ENCODE measurements at regions not wholly inside any gene's neighbourhood (a gene's known extent, or its start where the extent isn't known, plus 50 kb on each side); places are given as distances from the start of the nearest gene placed in this dataset.
"Not testable (repeated sequence)": the region's sequence is repeated elsewhere in the genome, so short reads cannot be mapped to it uniquely, and the experiment has no call there.

DNA sequence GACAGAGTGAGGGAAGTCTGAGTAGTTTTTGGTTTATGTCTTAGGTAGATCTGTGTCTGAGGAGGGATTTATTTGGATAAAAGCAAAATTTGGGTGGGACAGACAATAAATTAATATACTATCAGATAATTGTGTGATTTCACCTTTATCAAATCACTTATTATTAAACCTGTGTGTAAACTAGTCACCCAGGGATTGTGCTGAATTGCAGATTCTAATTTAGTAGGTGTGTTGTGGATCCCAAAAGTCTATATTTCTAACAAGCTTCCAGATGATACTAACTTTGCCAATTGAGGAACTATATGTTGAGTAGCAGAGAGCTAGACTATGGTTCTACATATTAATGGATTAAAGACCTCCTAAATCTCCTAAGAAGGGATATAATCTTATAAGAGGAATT is 978.5 kb upstream of the FBXO33 start:
- DNase-seq (ENCODE audit: extremely low read depth in 1 of 2, low read depth in 1 of 2): no peak

DNA sequence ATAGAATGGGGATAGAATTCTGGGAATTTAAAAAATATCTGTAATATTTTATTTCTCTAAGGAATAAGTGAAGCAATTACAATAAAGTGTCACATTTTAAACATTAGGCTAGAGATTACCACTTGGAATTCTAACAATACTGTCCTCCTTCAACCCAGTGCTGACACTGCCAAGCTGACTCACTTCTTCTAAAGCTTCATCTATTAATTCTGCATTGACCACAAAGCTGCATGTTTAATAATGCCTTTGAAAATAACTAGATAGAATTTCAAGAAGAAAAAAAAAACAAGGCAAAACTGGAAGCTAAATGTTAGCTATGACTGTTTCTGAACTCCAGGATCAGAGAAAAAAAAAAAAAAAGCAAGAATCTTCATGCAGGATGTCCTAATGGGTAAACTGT is 970.7 kb upstream of the FBXO33 start:
- DNase-seq (ENCODE audit: extremely low read depth in 1 of 2, low read depth in 1 of 2): no peak

DNA sequence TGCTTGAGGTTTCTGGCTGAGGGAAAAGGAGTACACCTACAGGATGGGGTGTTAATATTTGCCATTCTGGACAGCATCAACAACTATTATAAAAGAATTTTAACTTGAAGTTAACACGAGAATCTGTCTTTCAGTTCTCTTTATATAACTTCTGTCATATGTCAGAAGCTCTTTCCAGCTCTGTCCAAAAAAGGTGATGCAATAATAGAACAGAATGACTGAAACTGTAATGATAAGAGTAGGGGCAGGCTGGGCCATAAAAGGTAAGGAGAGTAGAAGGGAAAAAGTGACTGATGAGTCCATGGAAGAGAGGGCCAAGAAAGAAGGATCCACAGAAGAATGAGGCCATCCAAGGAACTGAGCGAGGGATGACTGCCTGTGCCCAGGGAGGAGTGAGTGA is 966.7 kb upstream of the FBXO33 start:
- no peak for DNase-seq (ENCODE audit: extremely low read depth in 1 of 2, low read depth in 1 of 2)

DNA sequence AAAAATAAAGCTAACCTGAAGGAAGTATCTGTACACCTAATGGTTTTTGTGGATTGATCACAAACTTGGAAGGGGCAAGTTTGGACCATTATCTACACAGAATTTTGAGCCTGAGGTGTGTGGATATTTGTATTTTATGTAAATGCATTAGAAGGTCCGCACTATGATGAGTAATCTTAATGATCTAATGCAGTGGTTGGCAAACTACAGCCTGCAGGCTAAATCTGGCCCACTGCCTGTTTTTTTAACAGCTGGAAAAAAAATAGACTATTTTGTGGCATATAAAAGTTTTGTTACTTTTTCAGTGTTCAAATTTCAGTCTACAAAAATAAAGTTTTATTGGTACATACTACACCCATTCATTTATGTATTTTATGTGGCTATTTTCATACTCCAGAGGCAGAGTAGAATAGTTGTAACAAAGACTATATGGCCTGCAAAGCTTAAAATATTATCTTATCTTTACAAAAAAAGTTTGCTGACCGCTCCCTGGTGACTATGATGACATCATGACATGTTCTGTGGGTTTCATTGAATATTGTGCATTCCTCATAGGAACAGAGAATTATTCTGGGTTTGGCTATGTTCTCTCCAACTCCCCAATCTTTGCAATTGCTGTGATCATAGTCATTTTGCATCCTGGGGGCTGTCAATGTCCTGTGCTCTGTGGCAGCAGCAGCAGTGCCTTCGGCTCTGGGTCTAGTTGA is 962.6 kb upstream of the FBXO33 start:
- DNase-seq (ENCODE audit: extremely low read depth in 1 of 2, low read depth in 1 of 2): no peak

DNA sequence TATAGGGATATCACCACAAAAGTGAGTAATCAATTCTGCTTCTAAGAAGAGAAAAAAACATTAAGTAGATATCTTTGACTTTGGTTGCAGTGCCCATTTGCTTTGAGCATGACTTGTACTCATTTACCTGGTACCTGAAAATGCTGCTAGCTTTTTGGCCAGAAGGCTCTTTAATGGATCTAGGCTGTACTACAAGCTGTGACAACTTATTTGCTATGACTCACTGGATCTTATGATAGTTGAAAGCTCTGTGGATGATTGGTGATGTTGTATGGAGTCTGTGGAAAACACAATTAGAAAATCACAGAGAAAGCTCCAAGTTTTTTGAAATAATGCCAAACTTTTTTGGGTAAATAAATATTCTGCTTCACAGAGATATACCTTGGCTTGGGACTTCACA is 960.9 kb upstream of the FBXO33 start:
- DNase-seq (ENCODE audit: extremely low read depth in 1 of 2, low read depth in 1 of 2): no peak

DNA sequence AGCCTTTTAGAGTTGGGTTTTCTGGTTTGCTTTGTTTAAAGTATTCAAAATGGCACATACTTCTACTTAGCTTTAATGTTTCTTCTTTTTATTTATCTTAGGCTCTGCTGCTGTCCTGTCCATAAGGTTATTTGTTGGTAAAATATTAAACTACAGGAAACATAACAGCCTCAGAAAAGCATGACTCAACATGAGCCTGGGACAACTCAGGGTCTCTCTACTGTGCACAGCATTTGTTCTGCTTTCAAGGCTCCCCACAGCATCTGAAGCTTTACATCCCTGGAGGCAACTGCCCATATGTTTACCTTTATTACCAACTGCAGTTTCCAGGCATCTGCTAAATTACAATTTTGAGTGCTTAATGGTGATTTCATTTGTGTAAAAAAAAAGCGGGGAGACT is 954.2 kb upstream of the FBXO33 start:
- no peak for DNase-seq (ENCODE audit: extremely low read depth in 1 of 2, low read depth in 1 of 2)

DNA sequence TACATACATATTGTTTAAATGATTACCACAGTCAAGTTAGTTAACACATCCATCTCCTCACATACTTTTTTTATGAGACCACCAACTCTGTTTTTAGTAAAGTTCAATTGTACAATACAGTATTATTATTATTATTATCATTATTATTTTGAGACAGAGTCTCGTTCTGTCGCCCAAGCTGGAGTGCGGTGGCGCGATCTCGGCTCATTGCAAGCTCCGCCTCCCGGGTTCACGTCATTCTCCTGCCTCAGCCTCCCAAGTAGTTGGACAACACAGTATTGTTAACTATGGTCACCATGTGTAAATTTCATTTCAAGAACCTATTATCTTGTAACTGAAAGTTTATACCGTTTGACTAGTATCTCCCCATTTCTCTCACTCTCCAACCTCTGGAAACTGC is 942.0 kb upstream of the FBXO33 start:
- DNase-seq (ENCODE audit: extremely low read depth in 1 of 2, low read depth in 1 of 2): no peak

DNA sequence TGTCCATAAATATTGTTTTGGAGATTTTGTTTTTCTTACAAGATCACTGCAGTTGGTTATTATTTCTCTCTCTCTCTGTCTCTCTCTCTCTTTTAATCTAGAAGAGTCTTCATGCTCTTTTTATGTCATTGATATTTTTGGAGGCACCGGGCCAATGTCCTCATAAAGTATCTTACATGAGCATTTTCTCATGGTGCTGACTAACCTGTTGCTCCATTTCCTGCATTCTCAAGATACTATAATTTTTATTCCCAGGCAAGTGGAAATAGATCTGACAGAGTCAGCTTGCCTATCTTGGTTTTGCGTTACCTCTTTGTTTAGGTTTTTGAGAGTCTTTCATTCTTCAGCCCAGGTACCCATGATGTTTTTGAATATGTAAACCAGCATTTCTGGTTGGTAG is 938.8 kb upstream of the FBXO33 start:
- DNase-seq (ENCODE audit: extremely low read depth in 1 of 2, low read depth in 1 of 2): no peak

DNA sequence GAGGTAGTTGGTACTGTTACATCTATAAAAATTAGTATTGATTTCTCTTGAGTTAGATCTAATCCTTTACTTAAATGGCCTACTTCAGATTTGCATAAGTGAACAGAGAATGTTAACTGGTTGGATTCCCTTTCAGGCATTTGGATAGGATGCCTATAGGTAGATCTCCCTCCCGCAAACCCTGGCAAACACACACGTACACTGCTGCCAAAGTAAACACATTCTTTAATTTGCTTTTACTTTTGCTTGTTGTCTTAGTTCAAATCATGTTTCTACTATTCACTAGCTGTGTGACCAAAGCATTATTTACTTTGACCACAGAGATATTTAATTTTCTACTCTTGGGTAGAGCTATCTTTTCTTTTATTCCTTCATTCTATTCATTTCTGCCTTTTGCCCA is 936.1 kb upstream of the FBXO33 start:
- no peak for DNase-seq (ENCODE audit: extremely low read depth in 1 of 2, low read depth in 1 of 2)

DNA sequence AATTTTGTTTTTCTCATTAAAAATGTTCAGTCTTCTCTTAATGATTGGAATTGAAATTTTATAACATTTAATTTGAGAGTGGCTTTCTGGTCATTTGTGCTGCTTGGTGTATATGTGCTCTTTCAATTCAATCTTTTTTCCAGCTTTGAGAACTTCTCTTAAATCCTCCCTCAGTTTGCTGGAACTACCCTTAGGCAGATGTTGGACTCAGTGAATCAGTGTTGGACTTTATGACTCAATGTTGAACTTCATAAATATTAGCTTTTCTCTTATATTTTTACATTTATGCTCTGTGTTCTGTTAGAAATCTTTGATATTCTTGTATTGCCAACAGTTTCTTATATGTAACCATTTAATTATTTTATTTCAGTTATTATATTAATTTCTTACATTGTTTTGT is 935.5 kb upstream of the FBXO33 start:
- DNase-seq (ENCODE audit: extremely low read depth in 1 of 2, low read depth in 1 of 2): no peak

DNA sequence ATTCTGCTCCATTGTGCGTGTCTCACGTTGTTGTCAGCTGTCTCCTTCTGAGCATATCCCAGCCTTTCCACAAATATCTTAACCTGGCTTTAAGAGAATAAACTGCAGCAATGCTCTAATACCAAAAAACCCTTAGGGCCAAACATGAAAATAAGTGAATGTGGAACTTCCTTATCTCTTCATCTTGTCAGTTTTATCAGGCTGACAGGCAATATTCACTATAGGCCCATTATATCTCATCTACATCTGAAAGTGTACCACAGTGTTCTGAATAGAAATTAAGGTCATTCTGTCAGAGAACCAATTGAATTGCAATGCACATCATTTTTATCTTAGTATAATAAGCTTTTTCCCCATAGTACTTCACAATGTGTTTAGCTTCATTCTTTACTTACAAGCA is 933.1 kb upstream of the FBXO33 start:
- no peak for DNase-seq (ENCODE audit: extremely low read depth in 1 of 2, low read depth in 1 of 2)

DNA sequence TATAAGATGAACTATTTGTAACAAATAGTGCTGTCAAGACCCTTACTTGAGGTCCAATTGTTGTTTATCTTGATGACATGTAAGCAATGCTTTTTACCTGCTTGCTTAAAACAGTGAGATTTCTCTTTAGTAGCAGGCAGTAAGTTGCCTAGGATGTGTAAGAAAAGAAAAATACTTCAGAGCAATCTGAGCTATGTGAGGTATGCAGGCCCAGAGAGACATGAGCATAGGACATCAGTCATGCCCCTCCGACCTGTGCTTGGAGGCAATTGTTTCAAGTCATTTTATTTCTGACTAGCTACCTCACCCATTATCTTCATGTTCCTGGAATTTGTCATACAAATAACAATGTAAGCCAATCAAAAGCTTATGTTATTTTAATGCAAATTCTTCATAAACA is 930.6 kb upstream of the FBXO33 start:
- no peak for DNase-seq (ENCODE audit: extremely low read depth in 1 of 2, low read depth in 1 of 2)

DNA sequence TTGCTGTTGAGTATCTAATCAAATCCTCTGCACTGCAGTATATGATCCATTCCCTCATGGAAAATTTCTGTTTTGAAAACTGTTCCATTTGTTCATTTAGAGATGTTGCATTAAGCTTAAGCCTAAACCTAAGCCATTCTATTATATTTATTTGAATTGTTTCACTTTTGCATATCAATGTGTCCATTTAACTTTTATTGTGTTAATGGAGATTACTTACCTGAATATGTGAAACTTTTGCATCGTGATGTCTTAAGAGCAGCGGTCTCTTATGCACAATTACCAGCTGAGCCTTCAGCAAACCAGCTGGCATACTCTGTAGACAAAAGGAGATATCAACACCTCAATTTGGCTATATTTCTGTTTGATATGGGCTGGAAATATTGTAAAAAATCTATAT is 922.5 kb upstream of the FBXO33 start:
- no peak for DNase-seq (ENCODE audit: extremely low read depth in 1 of 2, low read depth in 1 of 2)

DNA sequence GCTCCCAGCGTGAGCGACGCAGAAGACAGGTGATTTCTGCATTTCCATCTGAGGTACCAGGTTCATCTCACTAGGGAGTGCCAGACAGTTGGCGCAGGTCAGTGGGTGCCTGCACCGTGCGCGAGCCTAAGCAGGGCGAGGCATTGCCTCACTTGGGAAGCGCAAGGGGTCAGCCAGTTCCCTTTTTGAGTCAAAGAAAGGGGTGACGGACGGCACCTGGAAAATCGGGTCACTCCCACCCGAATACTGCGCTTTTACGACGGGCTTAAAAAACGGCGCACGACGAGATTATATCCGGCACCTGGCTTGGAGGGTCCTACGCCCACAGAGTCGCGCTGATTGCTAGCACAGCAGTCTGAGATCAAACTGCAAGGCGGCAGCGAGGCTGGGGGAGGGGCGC is 915.9 kb upstream of the FBXO33 start:
- not testable (repeated sequence) for DNase-seq (ENCODE audit: extremely low read depth in 1 of 2, low read depth in 1 of 2)

DNA sequence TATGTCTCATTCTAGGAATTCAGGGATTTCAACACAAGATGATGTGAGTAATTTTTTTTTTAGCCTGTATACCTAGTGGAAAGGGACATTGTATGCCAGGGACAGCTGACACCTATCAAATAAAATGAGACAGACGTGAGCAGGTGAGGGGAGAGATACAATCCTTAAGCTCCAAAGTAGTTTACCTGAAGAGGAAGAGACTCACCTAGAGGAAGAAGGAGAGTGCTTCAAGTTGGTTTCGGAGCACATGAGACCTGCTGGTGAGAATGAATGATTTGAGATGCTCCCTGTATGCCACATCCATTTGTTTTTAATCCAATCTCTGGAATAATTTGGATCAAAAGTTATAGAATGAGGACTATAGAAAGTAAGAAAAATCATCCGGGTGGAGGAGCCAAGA is 915.4 kb upstream of the FBXO33 start:
- no peak for DNase-seq (ENCODE audit: extremely low read depth in 1 of 2, low read depth in 1 of 2)

DNA sequence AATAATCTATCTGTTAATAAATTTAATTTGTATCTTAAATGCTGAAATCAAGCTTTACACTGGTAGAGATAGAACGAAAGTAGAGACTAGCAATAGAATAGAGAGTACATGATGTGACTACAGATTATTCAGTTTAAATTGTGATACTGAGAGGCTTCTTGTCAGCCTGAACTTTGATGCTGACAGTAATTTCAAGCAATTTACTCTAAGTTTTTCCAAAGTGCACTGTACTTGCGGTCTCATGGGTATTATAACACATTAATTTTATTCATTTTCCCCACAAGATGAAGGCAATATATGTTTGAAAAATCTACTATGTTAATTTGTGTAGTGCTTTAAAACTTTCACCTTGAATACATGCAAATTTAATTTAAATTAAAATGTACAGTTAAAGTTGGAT is 914.0 kb upstream of the FBXO33 start:
- DNase-seq (ENCODE audit: extremely low read depth in 1 of 2, low read depth in 1 of 2): no peak

DNA sequence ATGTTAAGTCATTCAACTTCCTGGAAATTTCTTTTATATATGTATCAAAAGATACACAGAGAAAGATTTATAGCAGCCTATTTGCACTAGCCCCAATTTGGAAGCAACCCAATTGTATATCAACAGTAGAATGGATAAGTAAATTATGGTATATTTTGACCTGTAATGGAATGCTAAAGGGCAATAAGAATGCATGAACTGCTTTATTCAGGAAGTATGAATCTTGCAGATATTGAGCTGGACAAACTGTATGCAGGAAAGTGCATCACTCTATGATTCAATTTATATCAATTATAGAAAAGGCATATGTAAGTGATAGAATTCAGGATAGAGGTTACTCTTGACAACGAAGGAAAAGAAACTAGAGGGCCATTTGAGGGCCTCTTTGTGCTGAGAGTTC is 913.1 kb upstream of the FBXO33 start:
- no peak for DNase-seq (ENCODE audit: extremely low read depth in 1 of 2, low read depth in 1 of 2)

DNA sequence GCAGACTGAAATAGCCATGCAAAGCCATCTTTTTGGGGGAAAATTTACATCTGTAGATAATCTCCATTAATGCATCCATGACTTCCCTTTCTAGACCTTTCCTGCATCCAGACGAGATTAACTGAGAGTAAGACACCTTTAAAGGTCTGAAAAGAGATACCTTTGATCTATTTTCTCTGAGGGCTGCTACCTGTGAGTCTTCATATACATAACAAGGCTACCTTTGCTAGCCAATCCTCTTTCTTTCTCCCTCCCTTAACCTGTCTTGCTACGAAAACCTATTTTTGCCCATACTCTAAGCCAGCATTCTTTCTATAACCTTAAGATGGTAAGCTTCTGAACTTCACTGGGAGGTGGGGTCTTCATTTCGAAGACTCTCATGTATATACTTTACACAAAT is 908.5 kb upstream of the FBXO33 start:
- no peak for DNase-seq (ENCODE audit: extremely low read depth in 1 of 2, low read depth in 1 of 2)

DNA sequence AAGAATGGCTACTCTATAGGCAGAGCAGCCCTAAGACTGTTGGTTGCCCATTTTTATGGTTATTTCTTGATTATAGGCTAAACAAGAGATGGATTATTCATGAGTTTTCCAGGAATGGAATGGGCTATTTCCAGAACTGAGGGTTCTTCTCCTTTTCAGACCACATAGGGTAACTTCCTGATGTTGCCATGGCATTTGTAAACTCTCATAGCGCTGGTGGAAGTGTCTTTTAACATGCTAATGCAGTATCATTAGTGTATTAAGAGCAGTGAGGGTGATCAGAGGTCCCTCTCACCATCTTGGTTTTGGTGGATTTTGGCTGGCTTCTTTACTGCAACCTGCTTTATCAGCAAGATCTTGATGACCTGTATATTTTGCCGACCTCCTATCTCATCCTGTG is 904.6 kb upstream of the FBXO33 start:
- DNase-seq (ENCODE audit: extremely low read depth in 1 of 2, low read depth in 1 of 2): no peak

DNA sequence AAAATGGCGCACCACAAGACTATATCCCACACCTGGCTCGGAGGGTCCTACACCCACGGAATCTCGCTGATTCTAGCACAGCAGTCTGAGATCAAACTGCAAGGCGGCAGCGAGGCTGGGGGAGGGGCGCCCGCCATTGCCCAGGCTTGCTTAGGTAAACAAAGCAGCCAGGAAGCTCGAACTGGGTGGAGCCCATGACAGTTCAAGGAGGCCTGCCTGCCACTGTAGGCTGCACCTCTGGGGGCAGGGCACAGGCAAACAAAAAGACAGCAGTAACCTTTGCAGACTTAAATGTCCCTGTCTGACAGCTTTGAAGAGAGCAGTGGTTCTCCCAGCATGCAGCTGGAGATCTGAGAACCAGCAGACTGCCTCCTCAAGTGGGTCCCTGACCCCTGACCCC is 894.3 kb upstream of the FBXO33 start:
- not testable (repeated sequence) for DNase-seq (ENCODE audit: extremely low read depth in 1 of 2, low read depth in 1 of 2)

DNA sequence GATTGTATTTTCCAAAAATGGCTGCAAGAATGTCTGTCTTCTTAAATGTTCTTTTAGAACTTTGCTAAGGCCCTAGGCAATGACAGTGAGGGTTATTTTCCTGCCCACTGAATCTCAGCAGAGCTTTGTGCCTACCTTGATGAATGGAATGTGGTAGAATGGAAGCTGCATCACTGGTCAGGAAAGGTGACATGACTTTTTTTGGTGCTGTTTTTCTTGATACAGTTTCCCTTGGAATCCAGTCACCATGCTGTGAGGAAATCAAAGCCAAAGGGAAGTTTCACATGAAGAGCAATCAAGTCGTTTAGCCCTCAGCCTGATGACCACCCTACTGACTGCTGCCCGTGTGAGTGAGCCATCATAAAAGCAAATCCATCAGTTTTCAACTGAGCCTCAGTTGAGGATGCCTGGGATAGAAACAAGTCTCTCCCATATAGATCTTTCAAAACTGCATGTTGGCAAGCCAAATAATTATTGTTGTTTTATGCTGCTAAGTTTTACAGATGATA is 886.0 kb upstream of the FBXO33 start:
- no peak for DNase-seq (ENCODE audit: extremely low read depth in 1 of 2, low read depth in 1 of 2)

DNA sequence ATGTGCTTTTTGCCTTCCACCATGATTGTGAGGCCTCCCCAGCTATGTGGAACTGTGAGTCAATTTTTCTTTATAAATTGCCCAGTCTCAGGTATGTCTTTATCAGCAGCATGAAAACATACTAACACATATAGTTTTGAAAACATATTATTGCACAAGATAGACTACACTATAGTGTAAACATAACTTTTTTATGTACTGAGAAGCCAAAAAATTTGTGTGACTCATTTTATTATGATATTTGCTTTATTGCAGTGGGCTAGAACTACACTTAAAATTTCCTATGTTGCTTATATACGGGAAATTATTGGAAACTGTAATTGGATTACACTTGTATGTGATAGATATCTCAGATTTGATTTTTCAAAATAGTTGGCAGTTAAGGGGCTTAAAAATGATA is 885.5 kb upstream of the FBXO33 start:
- DNase-seq (ENCODE audit: extremely low read depth in 1 of 2, low read depth in 1 of 2): no peak

DNA sequence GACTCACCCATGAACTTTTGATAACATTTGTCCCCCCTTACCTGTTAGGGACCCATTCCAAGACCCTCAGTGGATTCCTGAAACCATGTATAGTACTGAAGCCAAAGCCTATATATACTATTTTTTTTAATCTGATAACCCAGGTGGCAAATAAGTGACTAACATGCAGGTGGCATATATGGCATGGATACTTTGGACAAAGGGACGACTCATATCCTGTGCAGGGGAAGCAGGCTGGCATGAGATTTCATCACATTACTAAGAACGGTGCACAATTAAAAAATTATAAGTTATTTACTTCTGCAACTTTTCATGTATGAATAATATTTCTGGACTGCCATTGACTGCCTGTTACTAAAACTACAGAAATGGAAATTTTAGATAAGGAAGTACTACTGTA is 880.1 kb upstream of the FBXO33 start:
- no peak for DNase-seq (ENCODE audit: extremely low read depth in 1 of 2, low read depth in 1 of 2)
